Endothelial cell of umbilical vein (primary cell): ENCODE measurements at regions not wholly inside any gene's neighbourhood (a gene's known extent, or its start where the extent isn't known, plus 50 kb on each side); places are given as distances from the start of the nearest gene placed in this dataset.
"Not testable (repeated sequence)": the region's sequence is repeated elsewhere in the genome, so short reads cannot be mapped to it uniquely, and the experiment has no call there.

Source experiments
- BruUV-seq: library from RNA; stranded (reverse); fragments of 400-500 nt; replicated peaks from 2 replicates; lab custom pipeline; 2021; lab: Mats Ljungman, UMichigan
- CTCF ChIA-PET: fragments of 300-600, 350-600 bp; sonication (Branson Sonifier 250); formaldehyde crosslinking; loops from one replicate; lab custom pipeline; 2021; ENCODE audit warnings: antibody characterized with exemption, inconsistent platforms; lab: Charles Lee
- POLR2A ChIA-PET: fragments of 300-600, 350-600 bp; sonication (Branson Sonifier 250); formaldehyde crosslinking; loops from one replicate; lab custom pipeline; 2021; ENCODE audit warnings: antibody characterized with exemption, inconsistent platforms; lab: Charles Lee
- DNase-seq: peaks from one replicate; pipeline ENCODE4 v3.0.0-alpha.2; 2011; ENCODE audit warnings: low read depth, low spot score
- FAIRE-seq: peaks from 2 replicates; lab custom pipeline; 2011; peaks lifted over from hg19 to GRCh38; lab: Jason Lieb, UNC
- H2AFZ ChIP-seq: 2 replicates; pipeline ENCODE4 v1.6.0; 2012; ENCODE audit warnings: low read depth, low read length, control low read depth, inconsistent platforms
- H3K27ac ChIP-seq: 2 replicates; pipeline ENCODE4 v1.5.1; 2011; ENCODE audit warnings: low read depth, mild to moderate bottlenecking, control low read depth, low read length, moderate library complexity; ENCODE audit not compliant: insufficient read depth
- H3K27me3 ChIP-seq, 2 experiments: 2 replicates each; pipeline versions ENCODE4 v1.6.0 to v1.6.1; 2011; ENCODE audit warnings: low read length in 2 of 2, mixed read lengths in 1 of 2; ENCODE audit not compliant: control insufficient read depth in 2 of 2, insufficient read depth in 2 of 2
- H3K36me3 ChIP-seq, 2 experiments: 2 replicates in 1 of 2; 3 replicates in 1 of 2; pipeline ENCODE4 v1.5.1; 2011; ENCODE audit warnings: low read length in 2 of 2, mild to moderate bottlenecking in 1 of 2, moderate library complexity in 1 of 2; ENCODE audit not compliant: control insufficient read depth in 2 of 2, insufficient read depth in 2 of 2; ENCODE audit errors: extremely low read depth in 1 of 2
- H3K4me1 ChIP-seq: 3 replicates; pipeline ENCODE4 v1.5.1; 2011; ENCODE audit warnings: mild to moderate bottlenecking, low read length; ENCODE audit not compliant: control insufficient read depth, insufficient read depth; ENCODE audit errors: extremely low read depth
- H3K4me2 ChIP-seq: 2 replicates; pipeline ENCODE4 v1.6.1; 2011; ENCODE audit warnings: low read length, control low read depth, mixed read lengths; ENCODE audit not compliant: insufficient read depth
- H3K4me3 ChIP-seq, 3 experiments: fragments of 200-600 bp in 1 of 3; sonication (generic), shearing (Covaris generic) in 1 of 3; replicated peaks in 1 of 3; 2 replicates each; pipeline ENCODE4 v1.5.1; 2011 to 2016; ENCODE audit warnings: control low read depth in 3 of 3, low read length in 3 of 3, mild to moderate bottlenecking in 2 of 3, inconsistent platforms in 1 of 3, low read depth in 1 of 3, moderate library complexity in 1 of 3; ENCODE audit not compliant: insufficient read depth in 1 of 3
- H3K79me2 ChIP-seq: 2 replicates; pipeline ENCODE4 v1.6.0; 2012; ENCODE audit warnings: low read length, inconsistent platforms; ENCODE audit not compliant: control insufficient read depth, insufficient read depth
- H3K9ac ChIP-seq: replicated peaks from 2 replicates; pipeline ENCODE3; 2011; ENCODE audit warnings: low read length, control low read depth; ENCODE audit not compliant: insufficient read depth; ENCODE audit errors: extremely low read depth
- H3K9me1 ChIP-seq: replicated peaks from 3 replicates; pipeline ENCODE4 v1.6.0; 2011; ENCODE audit warnings: mild to moderate bottlenecking, low read length; ENCODE audit not compliant: control insufficient read depth, insufficient read depth; ENCODE audit errors: extremely low read depth
- H3K9me3 ChIP-seq: replicated peaks from 2 replicates; pipeline ENCODE4 v1.5.1; 2012; ENCODE audit warnings: low read length, inconsistent platforms; ENCODE audit not compliant: control insufficient read depth, insufficient read depth
- H4K20me1 ChIP-seq: replicated peaks from 2 replicates; pipeline ENCODE3; 2011; ENCODE audit warnings: mild to moderate bottlenecking, low read length; ENCODE audit not compliant: control insufficient read depth, insufficient read depth; ENCODE audit errors: extremely low read depth
- CTCF ChIP-seq, 2 donors: IDR thresholded peaks; 1 replicate in 1 of 2; 2 replicates in 1 of 2; pipeline ENCODE4 v1.5.1; 2011; ENCODE audit warnings: low read length in 2 of 2, mild to moderate bottlenecking in 2 of 2, moderate library complexity in 2 of 2, control low read depth in 1 of 2, inconsistent platforms in 1 of 2, low read depth in 1 of 2; ENCODE audit not compliant: insufficient read depth in 1 of 2; ENCODE audit errors: extremely low read depth in 1 of 2
- EZH2 ChIP-seq: IDR thresholded peaks from 2 replicates; pipeline ENCODE4 v1.6.1; 2012; ENCODE audit warnings: borderline replicate concordance, low read depth, mild to moderate bottlenecking, moderate library complexity, low read length, inconsistent platforms; ENCODE audit not compliant: severe bottlenecking
- GATA2 ChIP-seq: IDR thresholded peaks from 2 replicates; pipeline ENCODE4 v1.7.0; 2011; ENCODE audit warnings: low read depth, mild to moderate bottlenecking, moderate library complexity, mixed read lengths, low read length; ENCODE audit not compliant: insufficient read length, insufficient read depth
- JUN ChIP-seq: IDR thresholded peaks from 2 replicates; pipeline ENCODE4 v1.6.1; 2011; ENCODE audit warnings: borderline replicate concordance, low read depth; ENCODE audit not compliant: insufficient read length, insufficient read depth
- POLR2A ChIP-seq: IDR thresholded peaks from 2 replicates; pipeline ENCODE4 v1.6.1; 2012; ENCODE audit warnings: low read depth, mild to moderate bottlenecking, control low read depth, low read length
- dilution Hi-C: fragments of 300-500 bp; cut with MboI; formaldehyde crosslinking; loops from one replicate; pipeline ENCODE4 v1.15.0; 2019; ENCODE audit warnings: low sequenced_read_pairs; ENCODE audit not compliant: extremely low pct_ligation_motif_present
- intact Hi-C: fragments of 100-400 bp; cut with micrococcal nuclease; formaldehyde crosslinking; loops from one replicate; pipeline ENCODE4 v1.10.0; 2022

GRCh38 chr16:59826767-59827166 lies 1092.7 kb upstream of the GOT2 start:
- POLR2A ChIA-PET, result no interaction called here
- CTCF ChIA-PET, result no interaction called here
- Histone ChIP-seq H3K9me1 (no peaks in the 10 kb centered on the region), H3K27me3 (no peaks in the 10 kb centered on the region), H3K4me3 (no peak overlapping the region), H3K36me3 (no peaks in the 10 kb centered on the region), H3K9ac (no peak overlapping the region), H4K20me1 (no peaks in the 10 kb centered on the region), H3K9me3 (no peaks in the 10 kb centered on the region), H2AFZ (no peak overlapping the region), H3K4me1 (no peaks in the 10 kb centered on the region), H3K27ac (no peak overlapping the region), H3K79me2 (no peaks in the 10 kb centered on the region), H3K4me2 (no peak overlapping the region)
- intact Hi-C loops, result no loop called here
- no peak for DNase-seq
- TF ChIP-seq EZH2, result no peak
- no peak for TF ChIP-seq GATA2
- TF ChIP-seq CTCF (IDR thresholded peaks at IDR 0.05; ENCODE audit: extremely low read depth in 1 of 2, insufficient read depth in 1 of 2, low read depth in 1 of 2, low read length in 2 of 2), result no peak
- no peak for TF ChIP-seq JUN
- no peak for TF ChIP-seq POLR2A
- FAIRE-seq, result no peak
- dilution Hi-C loops, result no loop called here
- BruUV-seq, result no TSS peak

GRCh38 chr16:59809488-59809887 lies 1075.4 kb upstream of the GOT2 start:
- H3K79me2 ChIP-seq, dilution Hi-C loops, H3K4me2 ChIP-seq, intact Hi-C loops, POLR2A ChIA-PET, DNase-seq, H3K27ac ChIP-seq, H2AFZ ChIP-seq, H3K9ac ChIP-seq, H3K4me3 ChIP-seq, H3K4me1 ChIP-seq, H3K36me3 ChIP-seq, H3K27me3 ChIP-seq, H4K20me1 ChIP-seq, BruUV-seq, H3K9me1 ChIP-seq, FAIRE-seq, H3K9me3 ChIP-seq: not testable (repeated sequence)
- CTCF ChIA-PET, result interaction anchor here (1.6 kb wide), 1 partner anchor 13 kb away, joined by 4 read pairs; no protein-coding TSS in a partner anchor
